ENCODE measurements at regions not wholly inside any gene's neighbourhood (a gene's known extent, or its start where the extent isn't known, plus 50 kb on each side); places are given as distances from the start of the nearest gene placed in this dataset.

GRCh38 chr16:72255786-72256185, 83.8 kb upstream of the PMFBP1 start:
- 100% methylated on average over 1 of the region's 1 CpG; no CpG with 5 or more reads in 1 of the 2 experiments for WGBS, 2 experiments
- H3K4me3 ChIP-seq (ENCODE audit: insufficient read depth, low read depth, low read length): no peak overlapping the region

GRCh38 chr16:72247821-72248253, 75.9 kb upstream of the PMFBP1 start:
- no peaks in the 10 kb centered on the region for H3K36me3 ChIP-seq (ENCODE audit: control insufficient read depth, insufficient read depth, low read length)
- H3K27me3 ChIP-seq (ENCODE audit: control insufficient read depth, insufficient read depth, low read length, poor library complexity, severe bottlenecking): no peaks in the 10 kb centered on the region
- no peaks in the 10 kb centered on the region for H3K9me3 ChIP-seq (ENCODE audit: control insufficient read depth, low read length)
- H3K4me3 ChIP-seq (ENCODE audit: insufficient read depth, low read depth, low read length): no peak overlapping the region
- no peak overlapping the region for H3K27ac ChIP-seq (ENCODE audit: insufficient read depth, low read depth, low read length, poor library complexity, severe bottlenecking)
- WGBS, 2 experiments: 95 to 97% methylated on average over 5 of the region's 5 CpGs
- H3K4me1 ChIP-seq (ENCODE audit: control insufficient read depth, insufficient read depth, low read length): peaks cover 3% of the 10 kb centered on the region

More at GRCh38 chr16:72255786-72256185, 83.8 kb upstream of the PMFBP1 start:
- peaks cover 11% of the 10 kb centered on the region for H3K4me1 ChIP-seq (ENCODE audit: control insufficient read depth, insufficient read depth, low read length)
- H3K36me3 ChIP-seq (ENCODE audit: control insufficient read depth, insufficient read depth, low read length): no peaks in the 10 kb centered on the region
- no peaks in the 10 kb centered on the region for H3K9me3 ChIP-seq (ENCODE audit: control insufficient read depth, low read length)
- no peaks in the 10 kb centered on the region for H3K27me3 ChIP-seq (ENCODE audit: control insufficient read depth, insufficient read depth, low read length, poor library complexity, severe bottlenecking)
- no peak overlapping the region for H3K27ac ChIP-seq (ENCODE audit: insufficient read depth, low read depth, low read length, poor library complexity, severe bottlenecking)

- Histone ChIP-seq H3K27ac (ENCODE audit: insufficient read depth, low read depth, low read length, poor library complexity, severe bottlenecking) (no peak overlapping the region), H3K9me3 (ENCODE audit: control insufficient read depth, low read length) (no peaks in the 10 kb centered on the region), H3K4me1 (ENCODE audit: control insufficient read depth, insufficient read depth, low read length) (peaks cover 3% of the 10 kb centered on the region), H3K27me3 (ENCODE audit: control insufficient read depth, insufficient read depth, low read length, poor library complexity, severe bottlenecking) (no peaks in the 10 kb centered on the region), H3K36me3 (ENCODE audit: control insufficient read depth, insufficient read depth, low read length) (no peaks in the 10 kb centered on the region), H3K4me3 (ENCODE audit: insufficient read depth, low read depth, low read length) (no peak overlapping the region)
- WGBS, 2 experiments: 93% methylated on average over 2 to 5 of the region's 5 CpGs
Measured at GRCh38 chr16:72246423-72246822, 74.5 kb upstream of the PMFBP1 start.

GRCh38 chr16:72244853-72245252, 72.9 kb upstream of the PMFBP1 start:
- no peaks in the 10 kb centered on the region for H3K36me3 ChIP-seq (ENCODE audit: control insufficient read depth, insufficient read depth, low read length)
- no peaks in the 10 kb centered on the region for H3K9me3 ChIP-seq (ENCODE audit: control insufficient read depth, low read length)
- 74 to 82% methylated on average over 5 of the region's 5 CpGs for WGBS, 2 experiments
- no peaks in the 10 kb centered on the region for H3K27me3 ChIP-seq (ENCODE audit: control insufficient read depth, insufficient read depth, low read length, poor library complexity, severe bottlenecking)
- H3K4me3 ChIP-seq (ENCODE audit: insufficient read depth, low read depth, low read length): no peak overlapping the region
- H3K27ac ChIP-seq (ENCODE audit: insufficient read depth, low read depth, low read length, poor library complexity, severe bottlenecking): no peak overlapping the region
- H3K4me1 ChIP-seq (ENCODE audit: control insufficient read depth, insufficient read depth, low read length): peaks cover 3% of the 10 kb centered on the region

GRCh38 chr16:72243621-72244020, 71.7 kb upstream of the PMFBP1 start:
- H3K27me3 ChIP-seq (ENCODE audit: control insufficient read depth, insufficient read depth, low read length, poor library complexity, severe bottlenecking): no peaks in the 10 kb centered on the region
- H3K9me3 ChIP-seq (ENCODE audit: control insufficient read depth, low read length): no peaks in the 10 kb centered on the region
- no peak overlapping the region for H3K4me3 ChIP-seq (ENCODE audit: insufficient read depth, low read depth, low read length)
- no peak overlapping the region for H3K27ac ChIP-seq (ENCODE audit: insufficient read depth, low read depth, low read length, poor library complexity, severe bottlenecking)
- H3K36me3 ChIP-seq (ENCODE audit: control insufficient read depth, insufficient read depth, low read length): no peaks in the 10 kb centered on the region
- WGBS, 2 experiments: 85 to 90% methylated on average over 5 of the region's 5 CpGs
- H3K4me1 ChIP-seq (ENCODE audit: control insufficient read depth, insufficient read depth, low read length): peaks cover 3% of the 10 kb centered on the region

GRCh38 chr16:72242757-72243156, 70.8 kb upstream of the PMFBP1 start:
- H3K36me3 ChIP-seq (ENCODE audit: control insufficient read depth, insufficient read depth, low read length): no peaks in the 10 kb centered on the region
- H3K4me3 ChIP-seq (ENCODE audit: insufficient read depth, low read depth, low read length): no peak overlapping the region
- no peaks in the 10 kb centered on the region for H3K27me3 ChIP-seq (ENCODE audit: control insufficient read depth, insufficient read depth, low read length, poor library complexity, severe bottlenecking)
- WGBS, 2 experiments: 92 to 93% methylated on average over 4 of the region's 4 CpGs
- H3K27ac ChIP-seq (ENCODE audit: insufficient read depth, low read depth, low read length, poor library complexity, severe bottlenecking): no peak overlapping the region
- no peaks in the 10 kb centered on the region for H3K9me3 ChIP-seq (ENCODE audit: control insufficient read depth, low read length)
- peaks cover 3% of the 10 kb centered on the region for H3K4me1 ChIP-seq (ENCODE audit: control insufficient read depth, insufficient read depth, low read length)

GRCh38 chr16:72241930-72242329, 70.0 kb upstream of the PMFBP1 start:
- H3K27ac ChIP-seq (ENCODE audit: insufficient read depth, low read depth, low read length, poor library complexity, severe bottlenecking): no peak overlapping the region
- H3K4me3 ChIP-seq (ENCODE audit: insufficient read depth, low read depth, low read length): no peak overlapping the region
- H3K4me1 ChIP-seq (ENCODE audit: control insufficient read depth, insufficient read depth, low read length): peaks cover 3% of the 10 kb centered on the region
- H3K9me3 ChIP-seq (ENCODE audit: control insufficient read depth, low read length): no peaks in the 10 kb centered on the region
- H3K36me3 ChIP-seq (ENCODE audit: control insufficient read depth, insufficient read depth, low read length): no peaks in the 10 kb centered on the region
- no peaks in the 10 kb centered on the region for H3K27me3 ChIP-seq (ENCODE audit: control insufficient read depth, insufficient read depth, low read length, poor library complexity, severe bottlenecking)
- 45 to 50% methylated on average over 7 of the region's 7 CpGs for WGBS, 2 experiments

GRCh38 chr16:72241008-72241407, 69.1 kb upstream of the PMFBP1 start:
- Histone ChIP-seq H3K4me3 (ENCODE audit: insufficient read depth, low read depth, low read length) (no peak overlapping the region), H3K36me3 (ENCODE audit: control insufficient read depth, insufficient read depth, low read length) (no peaks in the 10 kb centered on the region), H3K9me3 (ENCODE audit: control insufficient read depth, low read length) (no peaks in the 10 kb centered on the region), H3K4me1 (ENCODE audit: control insufficient read depth, insufficient read depth, low read length) (peaks cover 3% of the 10 kb centered on the region), H3K27me3 (ENCODE audit: control insufficient read depth, insufficient read depth, low read length, poor library complexity, severe bottlenecking) (no peaks in the 10 kb centered on the region), H3K27ac (ENCODE audit: insufficient read depth, low read depth, low read length, poor library complexity, severe bottlenecking) (no peak overlapping the region)
- WGBS, 2 experiments: 66 to 67% methylated on average over 1 of the region's 1 CpG

GRCh38 chr16:72240466-72240865, 68.5 kb upstream of the PMFBP1 start:
- Histone ChIP-seq H3K36me3 (ENCODE audit: control insufficient read depth, insufficient read depth, low read length) (no peaks in the 10 kb centered on the region), H3K9me3 (ENCODE audit: control insufficient read depth, low read length) (no peaks in the 10 kb centered on the region), H3K4me1 (ENCODE audit: control insufficient read depth, insufficient read depth, low read length) (peaks cover 3% of the 10 kb centered on the region), H3K4me3 (ENCODE audit: insufficient read depth, low read depth, low read length) (no peak overlapping the region), H3K27ac (ENCODE audit: insufficient read depth, low read depth, low read length, poor library complexity, severe bottlenecking) (no peak overlapping the region), H3K27me3 (ENCODE audit: control insufficient read depth, insufficient read depth, low read length, poor library complexity, severe bottlenecking) (no peaks in the 10 kb centered on the region)
- WGBS, 2 experiments: 92 to 100% methylated on average over 1 to 2 of the region's 2 CpGs

- H3K4me3 ChIP-seq (ENCODE audit: insufficient read depth, low read depth, low read length): no peak overlapping the region
- H3K27ac ChIP-seq (ENCODE audit: insufficient read depth, low read depth, low read length, poor library complexity, severe bottlenecking): no peak overlapping the region
- 86 to 93% methylated on average over 2 of the region's 2 CpGs for WGBS, 2 experiments
- H3K9me3 ChIP-seq (ENCODE audit: control insufficient read depth, low read length): no peaks in the 10 kb centered on the region
- H3K4me1 ChIP-seq (ENCODE audit: control insufficient read depth, insufficient read depth, low read length): no peaks in the 10 kb centered on the region
- no peaks in the 10 kb centered on the region for H3K27me3 ChIP-seq (ENCODE audit: control insufficient read depth, insufficient read depth, low read length, poor library complexity, severe bottlenecking)
- no peaks in the 10 kb centered on the region for H3K36me3 ChIP-seq (ENCODE audit: control insufficient read depth, insufficient read depth, low read length)
Measured at GRCh38 chr16:72236866-72237265, 64.9 kb upstream of the PMFBP1 start.

GRCh38 chr16:72234387-72234786, 62.4 kb upstream of the PMFBP1 start:
- 91 to 92% methylated on average over 5 of the region's 5 CpGs for WGBS, 2 experiments
- H3K4me3 ChIP-seq (ENCODE audit: insufficient read depth, low read depth, low read length): no peak overlapping the region
- no peaks in the 10 kb centered on the region for H3K27me3 ChIP-seq (ENCODE audit: control insufficient read depth, insufficient read depth, low read length, poor library complexity, severe bottlenecking)
- no peaks in the 10 kb centered on the region for H3K4me1 ChIP-seq (ENCODE audit: control insufficient read depth, insufficient read depth, low read length)
- H3K27ac ChIP-seq (ENCODE audit: insufficient read depth, low read depth, low read length, poor library complexity, severe bottlenecking): no peak overlapping the region
- H3K9me3 ChIP-seq (ENCODE audit: control insufficient read depth, low read length): no peaks in the 10 kb centered on the region
- H3K36me3 ChIP-seq (ENCODE audit: control insufficient read depth, insufficient read depth, low read length): no peaks in the 10 kb centered on the region
